Left lung (tissue), 4 donors: ENCODE measurements at regions not wholly inside any gene's neighbourhood (a gene's known extent, or its start where the extent isn't known, plus 50 kb on each side); places are given as distances from the start of the nearest gene placed in this dataset.

ENCODE experiments used
- ATAC-seq: fragments of 200-7000 bp; cut with Tn5 transposase; one replicate; pipeline ENCODE4 v1.9.1; 2020; ENCODE audit warnings: moderate library complexity
- DNase-seq, 4 donors: peaks; one replicate each; pipeline ENCODE4 v3.0.0-alpha.2; 2013 to 2020
- H3K27ac ChIP-seq, 2 donors: fragments of 200-600 bp; sonication (generic) in 1 of 2; one replicate each; pipeline versions ENCODE4 v1.5.0 to v1.8.0; 2020 to 2021
- H3K27me3 ChIP-seq, 2 donors: fragments of 200-600 bp; sonication (generic) in 1 of 2; one replicate each; pipeline versions ENCODE4 v1.5.0 to v1.8.0; 2020 to 2021
- H3K36me3 ChIP-seq, 2 donors: fragments of 200-600 bp; sonication (generic) in 1 of 2; one replicate each; pipeline versions ENCODE4 v1.5.0 to v1.8.0; 2020 to 2021
- H3K4me1 ChIP-seq, 2 donors: fragments of 200-600 bp; one replicate each; pipeline ENCODE4 v1.8.0; 2021
- H3K4me3 ChIP-seq, 2 donors: fragments of 200-600 bp; sonication (generic) in 1 of 2; one replicate each; pipeline versions ENCODE4 v1.5.0 to v1.8.0; 2020 to 2021; ENCODE audit warnings: mild to moderate bottlenecking in 1 of 2
- H3K9me3 ChIP-seq, 2 donors: fragments of 200-600 bp; sonication (generic) in 1 of 2; one replicate each; pipeline versions ENCODE4 v1.5.0 to v1.8.0; 2020 to 2021
- CTCF ChIP-seq, 2 donors: fragments of 200-600 bp; sonication (generic) in 1 of 2; IDR thresholded peaks; one replicate each; pipeline versions ENCODE4 v1.5.0 to v1.8.0; 2021; ENCODE audit warnings: antibody characterized with exemption in 2 of 2
- intact Hi-C, 2 donors: fragments of 100-400 bp; cut with DNase I; formaldehyde crosslinking; loops; one replicate each; pipeline versions ENCODE4 v1.11.2 to v1.14.2; 2022
- donor health status: DM: no; HTN: yes; CAD: no.
- donor health status: DM: no; HTN: no; CAD: no.

GRCh38 chr6:48290595-48290994 is 179.6 kb upstream of the PTCHD4 start:
- intact Hi-C loops, result no loop called here
- no peak for TF ChIP-seq CTCF (IDR thresholded peaks at IDR 0.05)
- Histone ChIP-seq H3K27ac (no peak overlapping the region), H3K27me3 (no peaks in the 10 kb centered on the region), H3K4me3 (no peak overlapping the region), H3K36me3 (no peaks in the 10 kb centered on the region), H3K9me3 (peaks cover 0 to 24% of the 10 kb centered on the region in 2 donors), H3K4me1 (no peaks in the 10 kb centered on the region)
- ATAC-seq (no peak), DNase-seq (no peak)

GRCh38 chr6:48289841-48290240 is 178.8 kb upstream of the PTCHD4 start:
- DNase-seq, result no peak
- ATAC-seq, result no peak
- no peak overlapping the region for H3K4me3 ChIP-seq

GRCh38 chr6:48281217-48281616 is 170.2 kb upstream of the PTCHD4 start:
- Histone ChIP-seq H3K4me3 (no peak overlapping the region), H3K36me3 (no peaks in the 10 kb centered on the region), H3K9me3 (peaks cover 0 to under 1% of the 10 kb centered on the region in 2 donors), H3K4me1 (no peaks in the 10 kb centered on the region), H3K27ac (no peak overlapping the region), H3K27me3 (no peaks in the 10 kb centered on the region)
- TF ChIP-seq CTCF (IDR thresholded peaks at IDR 0.05), result no peak
- ATAC-seq (no peak), DNase-seq (no peak)
- intact Hi-C loops, result no loop called here

More at GRCh38 chr6:48289841-48290240, 178.8 kb upstream of the PTCHD4 start:
- no peaks in the 10 kb centered on the region for H3K27me3 ChIP-seq
- no peaks in the 10 kb centered on the region for H3K36me3 ChIP-seq
- intact Hi-C loops, result no loop called here
- H3K9me3 ChIP-seq, result peaks cover 0 to 24% of the 10 kb centered on the region in 2 donors
- no peaks in the 10 kb centered on the region for H3K4me1 ChIP-seq
- TF ChIP-seq CTCF (IDR thresholded peaks at IDR 0.05), result no peak
- H3K27ac ChIP-seq, result no peak overlapping the region

GRCh38 chr6:48280035-48280620 is 169.1 kb upstream of the PTCHD4 start:
- DNase-seq (no peak), ATAC-seq (no peak)
- Histone ChIP-seq H3K4me3 (no peak overlapping the region), H3K27me3 (no peaks in the 10 kb centered on the region), H3K4me1 (no peaks in the 10 kb centered on the region), H3K9me3 (no peaks in the 10 kb centered on the region), H3K36me3 (no peaks in the 10 kb centered on the region), H3K27ac (no peak overlapping the region)
- intact Hi-C loops, result no loop called here
- TF ChIP-seq CTCF (IDR thresholded peaks at IDR 0.05), result no peak

GRCh38 chr6:48278261-48278660 is 167.3 kb upstream of the PTCHD4 start:
- no peak for TF ChIP-seq CTCF (IDR thresholded peaks at IDR 0.05)
- intact Hi-C loops, result no loop called here

More at GRCh38 chr6:48278261-48278660, 167.3 kb upstream of the PTCHD4 start:
- Histone ChIP-seq H3K27me3 (no peaks in the 10 kb centered on the region), H3K4me1 (no peaks in the 10 kb centered on the region), H3K9me3 (no peaks in the 10 kb centered on the region), H3K36me3 (no peaks in the 10 kb centered on the region), H3K4me3 (no peak overlapping the region), H3K27ac (no peak overlapping the region)
- DNase-seq, result no peak
- no peak for ATAC-seq
